Activated naive CD4-positive, alpha-beta T cell treated with anti-CD3 and anti-CD28 coated beads, Interleukin-2, amount 10 ng/mL, durations not matched to agents 7 days and 5 days (primary cell): ENCODE measurements at regions not wholly inside any gene's neighbourhood (a gene's known extent, or its start where the extent isn't known, plus 50 kb on each side); places are given as distances from the start of the nearest gene placed in this dataset.
"Not testable (repeated sequence)": the region's sequence is repeated elsewhere in the genome, so short reads cannot be mapped to it uniquely, and the experiment has no call there.

Experiments
- CTCF ChIA-PET: fragments of 350-600 bp; sonication (Branson Sonifier 250); formaldehyde crosslinking; loops from one replicate; lab custom pipeline; 2021; ENCODE audit warnings: antibody characterized with exemption; lab: Charles Lee
- DNase-seq: peaks from one replicate; pipeline ENCODE4 v3.0.0-alpha.2; 2020
- H3K27ac Mint-ChIP-seq: one replicate; pipeline ENCODE4 v1.8.0; 2021; ENCODE audit warnings: mild to moderate bottlenecking, moderate library complexity, mixed read lengths
- H3K27me3 Mint-ChIP-seq: one replicate; pipeline ENCODE4 v1.8.0; 2021; ENCODE audit warnings: mild to moderate bottlenecking, mixed read lengths
- H3K36me3 Mint-ChIP-seq: one replicate; pipeline ENCODE4 v1.8.0; 2021; ENCODE audit warnings: mixed read lengths
- H3K4me1 Mint-ChIP-seq: one replicate; pipeline ENCODE4 v1.8.0; 2021; ENCODE audit warnings: mixed read lengths
- H3K4me3 Mint-ChIP-seq: one replicate; pipeline ENCODE4 v1.8.0; 2021; ENCODE audit warnings: mild to moderate bottlenecking, moderate library complexity, mixed read lengths
- H3K9me3 Mint-ChIP-seq: one replicate; pipeline ENCODE4 v1.8.0; 2021; ENCODE audit warnings: mixed read lengths

DNA sequence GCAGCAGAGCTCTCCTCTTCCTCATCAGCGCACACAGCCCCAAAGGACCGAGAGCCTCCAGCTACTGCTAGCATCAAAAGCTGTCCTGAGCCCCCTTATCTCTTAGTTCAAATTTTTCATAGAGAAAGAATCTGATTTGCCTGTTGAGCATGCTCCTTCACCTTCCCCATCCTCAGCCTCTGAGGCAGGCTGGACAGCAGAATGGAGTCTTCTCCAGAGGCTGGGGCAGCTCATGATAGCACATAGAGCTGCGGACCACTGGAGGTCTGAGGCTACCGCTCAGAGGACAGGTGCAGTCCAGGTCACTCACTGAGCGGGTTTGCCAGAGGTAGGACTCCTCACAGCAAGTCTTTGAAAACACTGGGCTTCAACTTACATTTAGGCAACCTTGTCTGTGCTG is 72.8 kb upstream of the GRB10 start:
- Mint-ChIP-seq H3K27me3 (peaks cover 8% of the 10 kb centered on the region), H3K36me3 (no peaks in the 10 kb centered on the region), H3K9me3 (no peaks in the 10 kb centered on the region), H3K4me3 (no peak overlapping the region), H3K27ac (no peak overlapping the region), H3K4me1 (no peaks in the 10 kb centered on the region)
- CTCF ChIA-PET, result interaction anchor here (1.3 kb wide), 1 partner anchor 286 kb away, joined by 3 read pairs; no protein-coding TSS in a partner anchor
- DNase-seq, result no peak

DNA sequence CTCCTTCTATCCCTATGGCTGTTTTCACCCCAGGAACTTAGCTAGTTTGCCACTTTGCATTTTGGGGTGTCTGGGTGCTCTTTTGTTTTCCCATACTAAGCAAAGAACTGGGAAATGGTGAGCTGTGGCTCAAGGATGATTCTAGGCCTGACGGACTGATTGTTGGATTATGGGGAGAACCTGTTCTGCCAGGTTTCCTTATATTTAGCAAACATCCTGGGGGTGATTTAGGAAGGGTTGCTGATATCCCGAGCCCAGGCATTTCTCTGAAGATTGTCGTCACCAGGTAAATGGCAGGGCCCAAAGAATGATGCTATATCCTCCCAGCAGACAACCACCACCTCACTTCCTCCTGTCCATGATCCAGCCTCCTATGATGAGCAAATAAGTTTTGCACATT is 72.1 kb upstream of the GRB10 start:
- Mint-ChIP-seq H3K27me3 (peaks cover 12% of the 10 kb centered on the region), H3K4me1 (no peaks in the 10 kb centered on the region), H3K36me3 (no peaks in the 10 kb centered on the region), H3K9me3 (no peaks in the 10 kb centered on the region), H3K4me3 (no peak overlapping the region), H3K27ac (no peak overlapping the region)
- CTCF ChIA-PET, result interaction anchor here (1.3 kb wide), 1 partner anchor 286 kb away, joined by 3 read pairs; no protein-coding TSS in a partner anchor
- no peak for DNase-seq

DNA sequence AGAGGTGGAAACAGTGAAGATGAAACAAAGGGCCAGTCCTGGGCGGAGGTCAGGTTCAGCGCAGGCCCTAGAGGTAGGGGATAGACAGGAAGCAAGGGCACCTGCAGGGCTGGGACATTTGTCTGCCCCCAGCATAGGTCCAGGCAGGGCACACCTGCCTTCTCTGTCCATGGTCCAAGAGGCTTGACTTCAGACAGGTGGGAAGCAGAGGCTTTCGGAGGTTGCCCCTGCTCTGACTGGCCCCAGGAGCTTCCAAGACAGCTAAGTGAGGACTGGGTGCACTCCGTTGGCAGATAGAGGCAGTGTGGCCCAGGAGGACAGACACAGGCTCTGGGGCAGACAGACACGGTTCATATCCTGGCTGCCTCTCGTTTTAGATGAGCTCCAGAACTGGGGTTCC is 71.6 kb upstream of the GRB10 start:
- Mint-ChIP-seq H3K4me3 (no peak overlapping the region), H3K27ac (no peak overlapping the region), H3K9me3 (no peaks in the 10 kb centered on the region), H3K36me3 (no peaks in the 10 kb centered on the region), H3K4me1 (no peaks in the 10 kb centered on the region), H3K27me3 (peaks cover 18% of the 10 kb centered on the region)
- CTCF ChIA-PET, result interaction anchor here (1.3 kb wide), 1 partner anchor 287 kb away, joined by 3 read pairs; no protein-coding TSS in a partner anchor
- no peak for DNase-seq

DNA sequence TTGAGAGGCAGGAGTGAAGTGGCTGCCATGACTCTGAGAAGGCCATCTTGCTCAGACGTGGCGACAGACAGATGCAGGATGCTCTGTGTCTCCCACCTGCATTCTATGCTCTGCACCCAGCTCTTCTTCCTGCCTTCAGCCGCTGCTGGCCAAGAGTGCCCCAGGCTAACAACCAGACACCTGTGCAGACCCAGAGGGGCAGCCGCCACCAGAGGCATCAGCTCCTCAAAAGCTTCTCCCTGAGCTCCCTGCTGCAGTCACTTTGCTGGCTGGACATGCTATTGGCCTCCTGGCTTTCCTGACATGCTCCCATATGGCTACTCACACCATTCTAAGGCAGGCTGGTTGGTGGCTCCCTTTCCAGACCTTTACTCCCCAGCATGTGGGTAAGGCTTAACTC is 70.6 kb upstream of the GRB10 start:
- Mint-ChIP-seq H3K4me1 (no peaks in the 10 kb centered on the region), H3K36me3 (no peaks in the 10 kb centered on the region), H3K9me3 (no peaks in the 10 kb centered on the region), H3K27me3 (peaks cover 20% of the 10 kb centered on the region), H3K27ac (no peak overlapping the region), H3K4me3 (no peak overlapping the region)
- CTCF ChIA-PET, result no interaction called here
- no peak for DNase-seq

DNA sequence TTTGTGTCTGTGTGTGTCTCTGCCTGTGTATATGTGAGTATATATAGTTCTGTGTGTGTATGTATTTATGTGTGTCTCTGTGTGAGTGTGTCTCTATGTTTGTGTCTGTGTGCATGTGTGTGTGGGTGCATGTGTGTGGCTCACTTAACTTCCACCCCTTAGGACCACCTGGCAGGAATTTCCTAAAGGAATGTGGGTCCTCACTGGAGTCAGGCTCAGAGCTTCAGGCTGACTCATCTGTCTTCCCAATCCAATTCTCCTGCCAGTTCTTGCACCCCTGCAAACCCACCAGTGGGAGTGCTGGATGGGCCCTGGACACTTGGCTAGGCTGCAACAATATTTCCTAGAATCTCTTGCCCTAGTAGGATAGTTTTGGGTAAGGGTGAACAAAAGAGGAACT is 70.2 kb upstream of the GRB10 start:
- Mint-ChIP-seq H3K27ac (no peak overlapping the region), H3K36me3 (no peaks in the 10 kb centered on the region), H3K4me1 (no peaks in the 10 kb centered on the region), H3K27me3 (peaks cover 20% of the 10 kb centered on the region), H3K9me3 (no peaks in the 10 kb centered on the region), H3K4me3 (no peak overlapping the region)
- DNase-seq, result no peak
- CTCF ChIA-PET, result no interaction called here

DNA sequence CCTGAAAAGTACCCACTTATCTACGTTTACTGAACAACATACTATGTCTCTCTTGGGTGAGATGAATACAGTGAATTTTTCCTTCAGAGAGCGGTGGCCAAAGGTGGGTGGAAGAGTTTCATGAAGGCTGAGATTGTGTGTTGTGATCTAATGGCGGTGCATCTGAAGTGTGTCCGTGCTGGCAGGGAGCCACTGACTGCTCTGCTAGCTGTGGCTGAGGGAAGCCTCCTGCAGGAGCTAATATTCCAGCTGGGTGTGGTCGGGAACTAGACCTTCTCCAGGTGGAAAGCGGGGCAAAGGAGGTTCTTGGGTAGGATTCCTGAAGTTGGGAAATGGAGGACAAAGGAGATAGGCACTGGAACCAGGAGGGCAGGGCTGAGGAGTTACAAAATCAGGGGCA is 69.2 kb upstream of the GRB10 start:
- no peak overlapping the region for H3K27ac Mint-ChIP-seq
- H3K4me3 Mint-ChIP-seq, result no peak overlapping the region
- DNase-seq, result no peak
- CTCF ChIA-PET, result no interaction called here
- peaks cover 16% of the 10 kb centered on the region for H3K27me3 Mint-ChIP-seq
- no peaks in the 10 kb centered on the region for H3K4me1 Mint-ChIP-seq
- H3K9me3 Mint-ChIP-seq, result no peaks in the 10 kb centered on the region
- no peaks in the 10 kb centered on the region for H3K36me3 Mint-ChIP-seq

DNA sequence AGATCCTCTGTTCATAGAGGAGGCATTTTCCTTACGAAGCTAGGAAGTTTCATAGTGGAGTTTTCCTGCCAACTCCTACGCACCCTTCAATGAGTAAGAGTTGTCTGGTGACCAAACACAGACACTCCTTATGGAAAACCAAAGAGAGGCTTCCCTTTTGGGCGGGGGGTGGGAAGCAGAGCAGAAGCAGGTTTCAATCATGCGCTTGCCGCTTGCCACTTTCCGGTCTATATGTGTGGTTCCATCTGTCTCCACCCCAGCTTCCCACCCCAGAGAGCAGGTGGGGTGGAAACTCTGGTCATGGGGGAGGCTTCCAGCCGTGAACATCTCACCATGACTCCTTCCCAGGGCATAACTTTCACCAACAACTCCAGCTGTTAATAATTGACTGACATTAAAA is 68.8 kb upstream of the GRB10 start:
- no peaks in the 10 kb centered on the region for H3K36me3 Mint-ChIP-seq

DNA sequence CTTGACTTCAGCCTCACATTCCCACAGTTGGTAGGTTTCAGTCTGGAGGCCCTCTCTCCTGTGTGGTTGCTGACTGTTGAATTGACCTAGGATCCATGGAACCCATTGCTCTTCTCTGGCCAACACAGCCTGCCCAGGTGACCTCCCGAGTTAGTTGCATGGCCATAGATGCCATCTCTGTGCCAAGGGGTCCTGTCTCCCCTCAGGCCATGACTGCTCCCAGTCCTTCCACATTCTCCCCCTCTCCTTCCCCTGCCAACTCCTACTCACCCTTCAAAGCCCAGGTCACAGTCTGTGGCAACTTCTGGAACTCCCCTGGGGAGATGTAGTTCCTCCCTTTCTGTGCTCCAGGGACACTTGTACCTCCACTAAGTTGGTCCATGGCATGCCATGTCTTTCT is 67.3 kb upstream of the GRB10 start:
- no peak for DNase-seq
- Mint-ChIP-seq H3K27me3 (peaks cover 16% of the 10 kb centered on the region), H3K36me3 (no peaks in the 10 kb centered on the region), H3K27ac (no peak overlapping the region), H3K4me1 (no peaks in the 10 kb centered on the region), H3K9me3 (peaks cover 2% of the 10 kb centered on the region), H3K4me3 (no peak overlapping the region)
- CTCF ChIA-PET, result no interaction called here

More for the DNA sequence above, 68.8 kb upstream of the GRB10 start:
- CTCF ChIA-PET, result no interaction called here
- no peaks in the 10 kb centered on the region for H3K4me1 Mint-ChIP-seq
- peaks cover 16% of the 10 kb centered on the region for H3K27me3 Mint-ChIP-seq
- no peak overlapping the region for H3K27ac Mint-ChIP-seq
- no peaks in the 10 kb centered on the region for H3K9me3 Mint-ChIP-seq
- H3K4me3 Mint-ChIP-seq, result no peak overlapping the region
- no peak for DNase-seq

DNA sequence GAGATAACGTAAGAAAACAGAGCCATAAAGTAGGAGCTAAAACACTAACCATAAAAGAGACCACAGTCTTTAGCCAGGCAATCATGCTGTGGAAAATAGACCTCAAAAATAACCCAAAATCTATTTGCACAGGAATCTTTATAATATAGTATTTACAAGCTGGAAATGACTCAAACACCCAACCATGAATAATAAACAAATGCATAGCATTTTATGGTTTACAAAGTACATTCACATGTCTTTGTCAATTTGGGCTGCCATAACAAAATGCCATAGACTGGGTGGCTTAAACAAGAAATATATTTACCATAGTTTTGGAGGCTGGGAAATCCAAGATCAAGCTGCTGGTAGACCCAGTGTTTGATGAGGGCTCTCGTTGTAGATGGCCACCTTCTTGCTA is 65.5 kb upstream of the GRB10 start:
- DNase-seq, result no peak
- CTCF ChIA-PET, result no interaction called here
- no peaks in the 10 kb centered on the region for H3K36me3 Mint-ChIP-seq
- H3K27me3 Mint-ChIP-seq, result peaks cover 17% of the 10 kb centered on the region
- H3K4me3 Mint-ChIP-seq, result no peak overlapping the region
- no peaks in the 10 kb centered on the region for H3K4me1 Mint-ChIP-seq
- peaks cover 2% of the 10 kb centered on the region for H3K9me3 Mint-ChIP-seq
- H3K27ac Mint-ChIP-seq, result no peak overlapping the region

DNA sequence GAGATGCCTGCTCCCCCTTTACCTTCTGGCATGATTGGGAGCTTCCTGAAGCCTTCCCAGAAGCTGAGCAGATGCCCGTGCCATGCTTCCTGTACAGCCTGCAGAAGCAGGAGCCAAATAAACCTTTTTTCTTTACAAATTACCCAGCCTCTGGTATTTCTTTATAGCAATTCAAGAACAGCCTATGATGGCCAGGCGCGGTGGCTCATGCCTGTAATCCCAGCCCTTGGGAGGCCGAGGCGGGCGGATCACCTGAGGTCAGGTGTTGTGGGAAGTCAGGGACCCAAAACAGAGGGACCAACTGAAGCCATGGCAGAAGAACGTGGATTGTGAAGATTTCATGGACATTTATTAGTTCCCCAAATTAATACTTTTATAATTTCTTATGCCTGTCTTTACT is 62.2 kb upstream of the GRB10 start:
- not testable (repeated sequence) for H3K36me3 Mint-ChIP-seq, H3K27ac Mint-ChIP-seq, H3K4me1 Mint-ChIP-seq

DNA sequence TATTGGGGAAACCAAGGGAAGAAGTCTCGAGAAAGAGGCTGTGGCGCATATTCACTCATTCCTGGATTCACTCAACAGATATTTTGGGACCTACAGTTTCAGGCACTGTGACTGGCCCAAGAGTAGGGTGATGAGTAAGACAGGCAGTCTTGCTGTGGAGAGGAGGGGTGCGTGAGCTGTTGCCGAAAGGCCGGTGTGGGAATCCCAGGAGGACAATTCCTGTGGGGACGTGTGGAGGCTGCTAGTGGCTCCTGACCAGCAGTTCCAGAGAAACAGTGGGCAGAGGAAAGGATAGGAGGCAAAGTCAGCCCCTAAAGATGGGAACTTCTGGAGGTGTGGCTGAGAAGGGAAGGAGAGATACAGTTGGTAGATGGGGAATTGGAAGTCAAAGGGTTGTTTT is 59.3 kb upstream of the GRB10 start:
- H3K4me1 Mint-ChIP-seq, result no peaks in the 10 kb centered on the region
- CTCF ChIA-PET, result no interaction called here
- H3K4me3 Mint-ChIP-seq, result no peak overlapping the region
- DNase-seq, result no peak
- no peaks in the 10 kb centered on the region for H3K36me3 Mint-ChIP-seq
- H3K9me3 Mint-ChIP-seq, result peaks cover 2% of the 10 kb centered on the region
- H3K27me3 Mint-ChIP-seq, result peaks cover 15% of the 10 kb centered on the region
- no peak overlapping the region for H3K27ac Mint-ChIP-seq

More for the DNA sequence above, 62.2 kb upstream of the GRB10 start:
- H3K27me3 Mint-ChIP-seq, result peaks cover 15% of the 10 kb centered on the region
- H3K4me3 Mint-ChIP-seq, H3K9me3 Mint-ChIP-seq, DNase-seq, CTCF ChIA-PET: not testable (repeated sequence)

DNA sequence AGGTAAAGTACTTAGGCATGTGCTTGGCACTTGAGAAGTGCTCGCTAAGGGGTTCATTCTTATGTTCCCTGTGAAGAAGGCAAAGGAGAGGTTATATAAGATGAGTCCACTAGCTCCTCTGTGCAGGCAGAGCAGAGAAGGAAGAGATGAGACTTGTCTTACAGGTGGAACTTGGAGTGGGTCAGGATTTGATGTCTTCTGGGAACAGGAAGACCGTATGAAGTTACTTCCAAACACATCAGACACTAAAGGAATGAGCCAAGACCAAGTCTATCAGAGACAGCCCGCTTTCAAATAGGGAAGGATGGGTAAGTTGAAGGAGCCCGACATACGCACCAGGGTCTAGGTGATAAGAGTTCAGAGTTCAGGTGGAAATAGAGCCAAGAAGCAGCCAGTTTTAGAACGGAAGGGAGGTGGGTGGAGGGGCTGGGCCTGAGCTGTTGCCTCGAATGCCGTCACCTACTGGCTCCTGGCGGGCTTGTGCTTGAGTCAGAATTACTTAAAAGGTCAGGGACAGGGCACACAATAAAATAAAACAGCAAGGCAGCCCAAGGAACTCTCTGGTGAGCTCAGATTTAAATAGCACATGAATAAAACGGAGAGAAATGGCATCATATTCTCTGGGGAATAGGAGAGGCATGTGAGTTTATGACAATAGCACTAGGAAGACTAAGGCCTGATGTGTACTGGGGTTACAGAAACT is 56.1 kb upstream of the GRB10 start:
- Mint-ChIP-seq H3K9me3 (no peaks in the 10 kb centered on the region), H3K4me1 (no peaks in the 10 kb centered on the region), H3K27me3 (peaks cover 28% of the 10 kb centered on the region), H3K36me3 (no peaks in the 10 kb centered on the region), H3K4me3 (no peak overlapping the region), H3K27ac (no peak overlapping the region)
- DNase-seq, result no peak
- CTCF ChIA-PET, result interaction anchor here (1.3 kb wide), 1 partner anchor 324 kb away, joined by 3 read pairs; no protein-coding TSS in a partner anchor

DNA sequence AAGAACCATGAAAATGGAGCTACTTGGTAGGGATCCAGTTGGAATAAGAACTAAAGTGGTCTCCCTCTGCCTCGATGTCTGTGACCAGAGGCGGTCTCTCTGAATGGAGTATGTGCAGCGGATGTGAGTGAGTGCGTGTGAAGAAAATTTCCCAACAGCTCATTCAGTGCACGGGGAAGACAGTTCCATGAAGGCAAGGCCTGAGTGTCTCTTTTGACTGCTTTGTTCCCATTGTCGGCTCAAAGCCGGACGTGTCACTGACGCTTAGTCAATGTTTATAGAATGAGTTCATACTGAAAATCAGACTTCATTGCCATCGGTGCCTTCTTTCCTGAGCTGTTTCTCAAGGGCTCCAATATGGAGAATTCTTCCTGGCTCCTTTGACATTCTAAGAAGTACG is 55.3 kb upstream of the GRB10 start:
- no peaks in the 10 kb centered on the region for H3K9me3 Mint-ChIP-seq
- peaks cover 5% of the 10 kb centered on the region for H3K4me1 Mint-ChIP-seq
- CTCF ChIA-PET, result no interaction called here
- H3K27me3 Mint-ChIP-seq, result peaks cover 34% of the 10 kb centered on the region
- H3K27ac Mint-ChIP-seq, result no peak overlapping the region
- no peak overlapping the region for H3K4me3 Mint-ChIP-seq
- no peaks in the 10 kb centered on the region for H3K36me3 Mint-ChIP-seq
- DNase-seq, result no peak

DNA sequence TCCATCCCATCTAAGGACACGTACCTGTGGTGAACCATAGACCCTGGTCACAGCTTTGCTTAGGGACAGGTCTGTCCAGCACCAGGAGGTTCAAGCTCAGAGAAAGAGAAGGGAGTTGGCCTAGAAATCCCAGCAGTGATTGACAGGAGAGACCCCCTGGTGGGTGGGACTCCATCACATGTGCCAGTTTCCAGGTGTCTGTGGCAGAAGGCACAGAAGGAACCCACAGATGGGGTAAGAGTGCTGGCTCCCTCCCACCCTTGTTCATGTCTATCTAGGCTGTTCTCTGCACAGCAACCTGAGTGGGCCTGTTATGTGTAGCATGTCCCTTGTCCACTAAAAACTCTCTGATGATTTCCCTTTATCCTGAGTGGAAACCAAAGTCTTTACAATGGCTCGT is 54.0 kb upstream of the GRB10 start:
- Mint-ChIP-seq H3K27ac (no peak overlapping the region), H3K9me3 (no peaks in the 10 kb centered on the region), H3K27me3 (peaks cover 44% of the 10 kb centered on the region), H3K4me1 (peaks cover 16% of the 10 kb centered on the region), H3K4me3 (no peak overlapping the region), H3K36me3 (no peaks in the 10 kb centered on the region)
- no peak for DNase-seq
- CTCF ChIA-PET, result no interaction called here

DNA sequence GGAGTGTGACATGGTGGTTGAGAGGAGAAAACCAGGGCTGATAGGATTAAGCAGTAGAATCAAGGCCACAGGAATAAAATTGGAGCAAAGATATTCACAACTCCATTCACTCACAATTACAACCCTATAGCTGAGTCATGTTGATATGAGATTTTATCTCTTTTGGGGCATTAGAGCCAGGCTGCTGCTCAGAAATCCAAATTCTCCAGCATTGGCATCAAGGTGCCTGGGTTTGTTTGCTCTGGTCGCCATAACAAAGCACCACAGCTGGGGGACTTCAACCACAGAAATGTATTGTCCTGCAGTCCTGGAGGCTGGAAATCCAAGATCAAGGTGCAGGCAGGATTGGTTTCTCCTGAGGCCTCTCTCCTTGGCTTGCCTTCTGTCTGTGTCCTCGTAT is 52.5 kb upstream of the GRB10 start:
- Mint-ChIP-seq H3K27me3 (peaks cover 45% of the 10 kb centered on the region), H3K9me3 (no peaks in the 10 kb centered on the region), H3K4me1 (peaks cover 16% of the 10 kb centered on the region), H3K4me3 (no peak overlapping the region), H3K27ac (no peak overlapping the region), H3K36me3 (no peaks in the 10 kb centered on the region)
- CTCF ChIA-PET, result no interaction called here
- DNase-seq, result no peak
